Right atrium auricular region (tissue), 2 donors: ENCODE measurements at regions not wholly inside any gene's neighbourhood (a gene's known extent, or its start where the extent isn't known, plus 50 kb on each side); places are given as distances from the start of the nearest gene placed in this dataset.

Source experiments
- DNase-seq: peaks from one replicate; pipeline ENCODE4 v3.0.0-alpha.2; 2019; ENCODE audit warnings: low spot score
- H3K27ac ChIP-seq, 2 donors: fragments of 200-600 bp; sonication (generic); 1 replicate in 1 of 2; 2 replicates in 1 of 2; pipeline ENCODE4 v1.5.1; 2016 to 2019
- H3K27me3 ChIP-seq, 2 donors: fragments of 200-600 bp; sonication (generic); one replicate each; pipeline versions ENCODE4 v1.5.1 to v1.6.0; 2017 to 2019
- H3K36me3 ChIP-seq: fragments of 200-600 bp; sonication (generic); one replicate; pipeline ENCODE4 v1.5.1; 2016
- H3K4me1 ChIP-seq, 2 donors: fragments of 200-600 bp; sonication (generic); one replicate each; pipeline versions ENCODE4 v1.5.1 to v1.6.0; 2017 to 2019
- H3K4me3 ChIP-seq, 2 donors: fragments of 200-600 bp; sonication (generic); 1 replicate in 1 of 2; 2 replicates in 1 of 2; pipeline ENCODE4 v1.5.1; 2017 to 2019; ENCODE audit warnings: mild to moderate bottlenecking in 1 of 2, moderate library complexity in 1 of 2
- H3K9me3 ChIP-seq, 2 donors: fragments of 200-600 bp; sonication (generic); one replicate each; pipeline ENCODE4 v1.5.1; 2019
- CTCF ChIP-seq, 2 donors: fragments of 200-600 bp; sonication (generic); IDR thresholded peaks; one replicate each; pipeline ENCODE4 v1.5.1; 2019; ENCODE audit warnings: antibody characterized with exemption in 2 of 2

- Histone ChIP-seq H3K27me3 (no peaks in the 10 kb centered on the region), H3K36me3 (no peaks in the 10 kb centered on the region), H3K27ac (no peak overlapping the region), H3K4me3 (no peak overlapping the region), H3K9me3 (no peaks in the 10 kb centered on the region), H3K4me1 (no peaks in the 10 kb centered on the region)
- no peak for TF ChIP-seq CTCF (IDR thresholded peaks at IDR 0.05)
- no peak for DNase-seq
Measured at GRCh38 chr13:70874636-70875035, 766.4 kb upstream of the KLHL1 start.

GRCh38 chr13:70864731-70865130 is 756.5 kb upstream of the KLHL1 start:
- TF ChIP-seq CTCF (IDR thresholded peaks at IDR 0.05): no peak
- Histone ChIP-seq H3K27me3 (no peaks in the 10 kb centered on the region), H3K4me3 (no peak overlapping the region), H3K36me3 (no peaks in the 10 kb centered on the region), H3K9me3 (no peaks in the 10 kb centered on the region), H3K4me1 (no peaks in the 10 kb centered on the region), H3K27ac (no peak overlapping the region)
- no peak for DNase-seq

GRCh38 chr13:70856711-70857110 is 748.5 kb upstream of the KLHL1 start:
- Histone ChIP-seq H3K36me3 (no peaks in the 10 kb centered on the region), H3K4me3 (no peak overlapping the region), H3K27ac (no peak overlapping the region), H3K9me3 (no peaks in the 10 kb centered on the region), H3K4me1 (no peaks in the 10 kb centered on the region), H3K27me3 (no peaks in the 10 kb centered on the region)
- DNase-seq: no peak
- no peak for TF ChIP-seq CTCF (IDR thresholded peaks at IDR 0.05)

- no peaks in the 10 kb centered on the region for H3K27me3 ChIP-seq
Measured at GRCh38 chr13:70856025-70856424, 747.8 kb upstream of the KLHL1 start.

GRCh38 chr13:70849222-70849621 is 741.0 kb upstream of the KLHL1 start:
- Histone ChIP-seq H3K27ac (no peak overlapping the region), H3K9me3 (no peaks in the 10 kb centered on the region), H3K27me3 (no peaks in the 10 kb centered on the region), H3K36me3 (no peaks in the 10 kb centered on the region), H3K4me1 (no peaks in the 10 kb centered on the region), H3K4me3 (no peak overlapping the region)
- DNase-seq: no peak
- no peak for TF ChIP-seq CTCF (IDR thresholded peaks at IDR 0.05)

More at GRCh38 chr13:70856025-70856424, 747.8 kb upstream of the KLHL1 start:
- H3K36me3 ChIP-seq: no peaks in the 10 kb centered on the region
- no peak for TF ChIP-seq CTCF (IDR thresholded peaks at IDR 0.05)
- H3K4me3 ChIP-seq: no peak overlapping the region
- H3K9me3 ChIP-seq: no peaks in the 10 kb centered on the region
- DNase-seq: no peak
- no peak overlapping the region for H3K27ac ChIP-seq
- H3K4me1 ChIP-seq: no peaks in the 10 kb centered on the region

GRCh38 chr13:70844391-70845108 is 736.3 kb upstream of the KLHL1 start:
- no peaks in the 10 kb centered on the region for H3K4me1 ChIP-seq
- H3K36me3 ChIP-seq: no peaks in the 10 kb centered on the region
- H3K27me3 ChIP-seq: no peaks in the 10 kb centered on the region
- TF ChIP-seq CTCF (IDR thresholded peaks at IDR 0.05): no peak
- no peak overlapping the region for H3K4me3 ChIP-seq
- no peak overlapping the region for H3K27ac ChIP-seq
- no peak for DNase-seq
- no peaks in the 10 kb centered on the region for H3K9me3 ChIP-seq
